ENCODE measurements at regions not wholly inside any gene's neighbourhood (a gene's known extent, or its start where the extent isn't known, plus 50 kb on each side); places are given as distances from the start of the nearest gene placed in this dataset.

DNA sequence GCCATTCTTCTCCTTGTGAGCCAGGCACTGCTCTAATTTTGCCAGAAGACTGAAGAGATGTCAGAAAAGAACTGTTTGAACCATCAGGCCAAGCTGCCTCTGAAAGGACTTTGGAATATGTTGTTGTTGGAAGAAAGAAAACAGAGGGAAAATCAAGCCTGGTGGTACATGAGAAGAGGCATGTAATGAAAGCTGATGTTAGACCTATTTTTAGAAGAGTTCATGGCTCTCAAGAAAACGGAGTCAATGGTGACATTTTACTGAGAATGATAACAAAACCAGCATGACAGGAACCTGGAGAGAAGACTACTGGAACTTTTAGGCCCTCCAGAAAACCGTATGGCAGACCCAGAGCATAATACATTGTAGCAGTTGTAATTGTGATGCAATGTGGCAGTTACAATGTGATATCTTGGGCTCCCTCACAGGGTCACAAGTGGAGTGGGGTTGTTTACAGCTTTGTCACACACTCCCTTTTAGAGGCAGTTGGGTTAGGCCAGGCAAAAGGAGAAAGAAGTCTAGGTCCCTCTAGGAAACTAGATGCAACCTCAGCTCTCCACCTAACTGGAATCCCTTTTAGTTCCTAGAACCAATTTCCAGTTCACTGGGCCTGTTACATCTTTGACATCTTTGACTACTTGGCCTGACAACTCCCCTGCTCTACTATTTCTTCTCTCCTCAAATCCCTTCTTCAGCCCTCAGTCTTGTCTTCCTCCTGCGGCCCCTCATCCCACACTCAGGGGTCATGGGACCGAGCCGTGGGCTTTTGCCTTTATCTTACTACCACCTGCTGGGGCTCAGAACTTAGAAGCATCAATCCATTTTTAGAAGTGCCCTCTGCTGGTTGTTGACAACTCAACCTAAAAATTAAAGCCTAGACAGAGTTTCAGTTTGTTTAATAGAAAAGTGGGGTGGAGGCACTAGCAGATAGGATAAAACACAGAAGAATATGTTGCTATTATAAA, 61.2 kb upstream of the JAK2 start:
- no peak overlapping the region for H3K4me2 ChIP-seq (ENCODE audit: low read length)
- H3K9me3 ChIP-seq (ENCODE audit: control insufficient read depth, low read length), result no peaks in the 10 kb centered on the region
- no peak overlapping the region for H3K4me3 ChIP-seq (ENCODE audit: low read depth, low read length)
- H3K9ac ChIP-seq, result no peak overlapping the region
- no peaks in the 10 kb centered on the region for H3K4me1 ChIP-seq
- H2AFZ ChIP-seq, result no peak overlapping the region
- no peaks in the 10 kb centered on the region for H3K27me3 ChIP-seq (ENCODE audit: control insufficient read depth, insufficient read depth, low read length)
- no peaks in the 10 kb centered on the region for H3K36me3 ChIP-seq (ENCODE audit: control insufficient read depth, insufficient read depth, low read length)
- H3K79me2 ChIP-seq, result no peaks in the 10 kb centered on the region
- no peak overlapping the region for H3K27ac ChIP-seq
- TF ChIP-seq, protein P1, sequence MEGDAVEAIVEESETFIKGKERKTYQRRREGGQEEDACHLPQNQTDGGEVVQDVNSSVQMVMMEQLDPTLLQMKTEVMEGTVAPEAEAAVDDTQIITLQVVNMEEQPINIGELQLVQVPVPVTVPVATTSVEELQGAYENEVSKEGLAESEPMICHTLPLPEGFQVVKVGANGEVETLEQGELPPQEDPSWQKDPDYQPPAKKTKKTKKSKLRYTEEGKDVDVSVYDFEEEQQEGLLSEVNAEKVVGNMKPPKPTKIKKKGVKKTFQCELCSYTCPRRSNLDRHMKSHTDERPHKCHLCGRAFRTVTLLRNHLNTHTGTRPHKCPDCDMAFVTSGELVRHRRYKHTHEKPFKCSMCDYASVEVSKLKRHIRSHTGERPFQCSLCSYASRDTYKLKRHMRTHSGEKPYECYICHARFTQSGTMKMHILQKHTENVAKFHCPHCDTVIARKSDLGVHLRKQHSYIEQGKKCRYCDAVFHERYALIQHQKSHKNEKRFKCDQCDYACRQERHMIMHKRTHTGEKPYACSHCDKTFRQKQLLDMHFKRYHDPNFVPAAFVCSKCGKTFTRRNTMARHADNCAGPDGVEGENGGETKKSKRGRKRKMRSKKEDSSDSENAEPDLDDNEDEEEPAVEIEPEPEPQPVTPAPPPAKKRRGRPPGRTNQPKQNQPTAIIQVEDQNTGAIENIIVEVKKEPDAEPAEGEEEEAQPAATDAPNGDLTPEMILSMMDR (IDR thresholded peaks at IDR 0.05), result peak; percentile 16

DNA sequence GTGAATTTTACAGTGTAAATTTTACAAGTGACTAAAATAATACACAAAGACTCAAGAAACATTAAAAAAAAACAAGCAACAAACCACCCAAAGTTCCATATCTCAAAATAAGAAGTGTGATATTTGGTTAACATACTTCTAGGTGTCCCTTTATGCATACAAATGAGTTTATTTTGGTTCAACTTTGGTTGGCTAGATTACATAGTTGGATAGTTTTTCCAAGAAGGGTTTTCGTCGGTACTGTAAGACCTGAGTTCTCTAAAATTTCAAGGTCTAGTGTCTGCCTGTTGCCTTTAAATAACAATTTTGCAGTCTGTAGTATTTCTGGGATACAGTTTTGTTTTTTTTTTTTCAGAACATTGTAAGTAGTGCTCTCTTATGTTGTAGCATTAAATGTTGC, 58.8 kb upstream of the JAK2 start:
- no peak overlapping the region for H3K4me2 ChIP-seq (ENCODE audit: low read length)
- H3K4me1 ChIP-seq, result no peaks in the 10 kb centered on the region
- H3K9me3 ChIP-seq (ENCODE audit: control insufficient read depth, low read length), result no peaks in the 10 kb centered on the region
- H3K27me3 ChIP-seq (ENCODE audit: control insufficient read depth, insufficient read depth, low read length), result no peaks in the 10 kb centered on the region
- no peak overlapping the region for H3K9ac ChIP-seq
- no peak overlapping the region for H3K27ac ChIP-seq
- TF ChIP-seq, protein P1 (IDR thresholded peaks at IDR 0.05), result no peak
- H3K4me3 ChIP-seq (ENCODE audit: low read depth, low read length), result no peak overlapping the region
- H3K36me3 ChIP-seq (ENCODE audit: control insufficient read depth, insufficient read depth, low read length), result no peaks in the 10 kb centered on the region
- H2AFZ ChIP-seq, result no peak overlapping the region
- no peaks in the 10 kb centered on the region for H3K79me2 ChIP-seq

DNA sequence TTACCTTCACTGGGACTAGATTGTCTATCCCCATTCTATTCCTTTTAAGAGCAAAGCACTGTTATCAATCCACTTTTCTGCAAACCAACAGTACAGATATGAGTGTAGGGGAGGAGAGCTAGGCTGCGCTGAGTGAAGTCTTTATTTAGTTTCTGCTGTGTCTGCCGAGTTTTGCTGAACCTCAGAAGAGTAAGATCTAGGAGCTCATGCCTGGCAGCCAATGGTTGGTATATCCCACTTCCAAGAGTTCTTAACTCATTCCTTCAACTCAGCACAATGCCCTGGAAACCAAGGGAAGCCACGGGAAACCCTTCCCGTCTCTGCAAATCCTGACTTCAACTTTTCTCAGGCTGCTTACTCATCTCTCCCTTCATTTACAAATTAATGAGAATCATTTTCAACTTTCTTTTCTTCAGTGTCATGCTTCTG, 58.0 kb upstream of the JAK2 start:
- no peaks in the 10 kb centered on the region for H3K79me2 ChIP-seq
- no peak overlapping the region for H3K9ac ChIP-seq
- H2AFZ ChIP-seq, result no peak overlapping the region
- H3K4me2 ChIP-seq (ENCODE audit: low read length), result no peak overlapping the region
- H3K27me3 ChIP-seq (ENCODE audit: control insufficient read depth, insufficient read depth, low read length), result no peaks in the 10 kb centered on the region
- H3K27ac ChIP-seq, result no peak overlapping the region
- no peaks in the 10 kb centered on the region for H3K36me3 ChIP-seq (ENCODE audit: control insufficient read depth, insufficient read depth, low read length)
- no peaks in the 10 kb centered on the region for H3K9me3 ChIP-seq (ENCODE audit: control insufficient read depth, low read length)
- TF ChIP-seq, protein P1 (IDR thresholded peaks at IDR 0.05), result no peak
- H3K4me3 ChIP-seq (ENCODE audit: low read depth, low read length), result no peak overlapping the region
- H3K4me1 ChIP-seq, result no peaks in the 10 kb centered on the region

DNA sequence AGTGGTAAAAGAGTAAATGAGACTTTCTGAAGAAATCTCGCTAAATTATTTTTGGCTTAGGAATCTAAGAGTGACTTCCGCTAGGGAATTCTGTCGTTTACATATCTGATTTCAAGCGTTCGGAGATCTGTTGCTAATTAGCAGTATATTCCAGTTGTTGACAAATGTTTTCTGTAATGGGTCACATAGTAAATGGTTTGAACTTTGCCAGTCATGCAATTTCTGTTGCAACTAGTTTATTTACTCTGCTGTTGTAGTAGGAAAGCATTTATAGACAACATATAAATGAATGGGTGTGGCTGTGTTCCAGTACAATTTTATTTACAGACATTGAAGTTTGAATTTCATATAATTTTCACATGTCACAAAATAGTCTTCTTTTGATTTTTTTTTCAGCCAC, 57.4 kb upstream of the JAK2 start:
- Histone ChIP-seq H2AFZ (no peak overlapping the region), H3K9me3 (ENCODE audit: control insufficient read depth, low read length) (no peaks in the 10 kb centered on the region), H3K27me3 (ENCODE audit: control insufficient read depth, insufficient read depth, low read length) (no peaks in the 10 kb centered on the region), H3K4me2 (ENCODE audit: low read length) (no peak overlapping the region), H3K4me3 (ENCODE audit: low read depth, low read length) (no peak overlapping the region), H3K9ac (no peak overlapping the region), H3K36me3 (ENCODE audit: control insufficient read depth, insufficient read depth, low read length) (no peaks in the 10 kb centered on the region), H3K4me1 (no peaks in the 10 kb centered on the region), H3K27ac (no peak overlapping the region), H3K79me2 (no peaks in the 10 kb centered on the region)
- TF ChIP-seq, protein P1 (IDR thresholded peaks at IDR 0.05), result no peak

Data from parathyroid adenoma (tissue), 2 donors.